GM21526 (cell line): ENCODE measurements at regions not wholly inside any gene's neighbourhood (a gene's known extent, or its start where the extent isn't known, plus 50 kb on each side); places are given as distances from the start of the nearest gene placed in this dataset.

ENCODE experiments used
- ATAC-seq: cut with Tn5 transposase; IDR thresholded peaks from one replicate; pipeline ENCODE4 v1.9.1; 2021; ENCODE audit warnings: moderate library complexity; ENCODE audit not compliant: unreplicated experiment, low FRiP score

GRCh38 chr2:103734911-103735310 lies 973.1 kb downstream of the TMEM182 start:
- ATAC-seq, result no peak

DNA sequence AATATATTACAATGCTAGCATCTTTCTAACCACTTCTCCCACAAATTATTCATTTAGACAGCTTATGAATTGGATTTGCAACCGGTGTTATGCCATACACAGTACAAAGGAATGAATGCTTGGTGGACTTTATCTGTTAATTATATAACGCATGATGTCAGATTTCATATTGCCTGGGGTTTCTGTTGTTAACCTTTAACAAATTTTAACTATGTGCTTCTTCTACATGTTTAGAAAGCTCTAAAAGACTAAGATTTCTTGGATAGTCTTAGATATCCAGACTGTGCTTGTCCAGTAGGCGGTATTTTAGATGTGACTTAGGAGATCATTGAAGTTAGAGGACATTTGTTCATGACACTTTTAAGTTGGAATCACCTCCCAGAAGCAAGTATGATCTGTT lies 976.3 kb downstream of the TMEM182 start:
- ATAC-seq, result no peak

GRCh38 chr2:103738606-103739005 lies 976.8 kb downstream of the TMEM182 start:
- ATAC-seq, result no peak

DNA sequence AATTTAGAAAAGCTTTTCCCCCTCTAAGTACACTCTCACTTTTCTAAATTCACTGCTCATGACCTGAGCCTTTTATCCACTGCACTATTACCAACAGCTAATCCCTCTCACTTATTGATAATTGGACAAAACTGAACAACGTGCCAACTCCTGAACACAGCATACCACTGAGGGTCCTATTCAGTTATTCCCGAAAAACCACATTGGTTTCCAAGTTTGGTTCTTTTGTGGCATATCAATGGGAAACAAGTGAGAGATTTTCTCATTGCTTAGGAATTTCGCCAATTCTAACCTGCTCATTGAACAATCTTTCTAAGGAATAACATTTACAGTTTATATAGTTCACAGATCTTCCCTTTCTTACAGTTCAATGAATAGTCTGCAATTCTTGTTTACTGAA lies 977.4 kb downstream of the TMEM182 start:
- ATAC-seq, result no peak

DNA sequence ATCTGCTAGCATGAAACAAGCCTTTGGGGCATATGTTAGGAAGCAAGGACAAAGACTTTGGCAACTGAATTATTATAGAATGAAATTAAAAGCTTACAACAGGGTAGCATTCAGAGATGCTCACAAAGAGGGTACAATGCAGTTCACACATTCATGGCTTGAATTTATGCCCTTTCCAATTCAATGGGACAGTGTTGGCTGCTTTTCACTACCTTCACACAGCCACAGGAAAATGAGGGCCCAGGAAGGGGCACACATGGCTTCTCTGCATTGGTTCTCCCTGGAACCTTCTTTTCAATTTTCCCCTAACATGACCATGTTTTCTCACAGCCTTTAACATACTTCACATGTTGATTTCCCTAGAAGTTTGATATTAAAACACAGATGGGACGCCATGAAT lies 978.1 kb downstream of the TMEM182 start:
- no peak for ATAC-seq

DNA sequence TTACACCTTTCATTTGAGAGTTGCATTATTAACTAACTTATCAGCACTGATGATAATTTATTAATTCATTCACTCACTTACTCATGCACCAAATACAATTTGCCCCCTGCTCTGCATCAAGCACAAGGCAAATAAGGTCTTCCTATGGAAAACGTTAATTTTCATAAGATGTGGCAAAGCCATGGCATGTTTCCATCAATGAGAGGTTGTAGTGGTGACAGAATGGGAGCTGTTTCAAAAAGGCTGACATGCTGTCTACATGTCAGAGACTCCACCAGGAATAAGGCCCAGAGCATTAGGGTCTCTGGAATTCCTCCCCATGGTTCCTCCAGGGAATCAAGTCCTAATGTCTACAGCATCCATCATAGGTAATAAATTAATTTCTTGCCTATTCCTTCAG lies 978.8 kb downstream of the TMEM182 start:
- no peak for ATAC-seq

- no peak for ATAC-seq
These were observed 981.4 kb downstream of the TMEM182 start for GRCh38 chr2:103743195-103743594.

DNA sequence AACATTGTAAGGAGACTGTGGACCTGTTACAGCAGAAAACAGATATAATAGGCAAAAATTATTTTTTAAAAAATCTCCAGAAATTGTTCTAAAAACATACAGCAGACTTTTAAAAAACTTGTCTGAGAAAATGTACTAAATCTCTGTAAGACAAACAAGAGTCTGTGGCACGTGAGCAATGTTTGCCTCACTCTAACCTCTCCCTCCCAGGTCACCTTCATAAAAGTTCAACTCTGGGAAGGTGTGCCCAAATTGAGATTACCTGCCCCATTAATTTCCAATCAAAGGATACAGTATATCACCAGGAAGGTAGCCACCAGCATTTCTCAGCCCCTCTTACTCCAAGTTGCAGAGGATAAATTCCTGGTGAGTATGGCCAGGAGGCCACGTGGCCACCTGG lies 992.7 kb downstream of the TMEM182 start:
- ATAC-seq, result no peak

- ATAC-seq, result no peak
These were observed 1012.1 kb downstream of the TMEM182 start for GRCh38 chr2:103773884-103774283.

DNA sequence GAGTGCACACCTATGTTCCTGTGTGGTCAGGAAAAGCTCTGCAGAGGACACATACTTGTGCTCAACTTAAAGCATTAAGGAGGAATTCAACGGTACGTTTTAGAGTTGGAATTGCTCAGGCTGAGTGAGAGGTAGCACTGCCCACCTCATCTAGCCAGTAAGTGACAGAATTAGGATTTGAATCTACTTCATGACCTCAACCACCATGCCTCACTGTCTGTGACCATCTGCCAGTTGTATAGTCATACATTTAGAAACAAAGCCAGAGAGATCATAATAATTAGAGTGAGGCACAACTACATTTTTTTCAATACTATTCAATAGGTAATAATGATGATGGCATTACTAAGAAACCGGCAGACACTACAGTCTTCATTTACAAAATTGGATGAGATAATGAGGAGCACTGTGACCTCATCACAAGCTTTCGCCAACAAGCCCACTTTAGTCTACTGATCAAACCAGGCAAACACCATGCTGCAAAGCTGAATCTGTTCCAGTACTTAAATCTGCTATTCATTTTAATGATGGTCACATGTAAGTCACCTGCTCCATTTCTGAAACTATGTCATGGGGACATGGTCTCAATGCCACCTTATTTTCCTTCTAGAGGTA lies 1018.4 kb downstream of the TMEM182 start:
- no peak for ATAC-seq

GRCh38 chr2:103781313-103781712 lies 1019.5 kb downstream of the TMEM182 start:
- no peak for ATAC-seq

DNA sequence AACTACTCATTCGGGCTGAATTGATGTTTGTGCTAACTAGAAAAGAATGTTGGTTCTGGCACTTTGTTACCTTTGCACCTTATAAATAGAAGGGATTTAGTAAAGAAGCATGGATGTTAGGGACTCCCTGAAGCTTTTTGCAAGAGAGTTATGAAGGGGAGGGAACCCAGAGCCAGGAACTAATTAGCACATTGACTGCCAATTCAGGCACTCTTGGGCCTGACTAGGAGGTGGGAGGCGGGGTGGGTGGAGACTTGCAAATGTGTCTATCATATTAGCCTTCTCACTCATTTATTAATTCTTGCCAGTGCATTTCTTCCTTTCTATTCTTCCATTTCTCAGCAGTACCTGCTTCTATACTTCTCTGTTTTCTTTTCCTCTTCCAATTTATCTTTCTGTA lies 1022.4 kb downstream of the TMEM182 start:
- no peak for ATAC-seq

DNA sequence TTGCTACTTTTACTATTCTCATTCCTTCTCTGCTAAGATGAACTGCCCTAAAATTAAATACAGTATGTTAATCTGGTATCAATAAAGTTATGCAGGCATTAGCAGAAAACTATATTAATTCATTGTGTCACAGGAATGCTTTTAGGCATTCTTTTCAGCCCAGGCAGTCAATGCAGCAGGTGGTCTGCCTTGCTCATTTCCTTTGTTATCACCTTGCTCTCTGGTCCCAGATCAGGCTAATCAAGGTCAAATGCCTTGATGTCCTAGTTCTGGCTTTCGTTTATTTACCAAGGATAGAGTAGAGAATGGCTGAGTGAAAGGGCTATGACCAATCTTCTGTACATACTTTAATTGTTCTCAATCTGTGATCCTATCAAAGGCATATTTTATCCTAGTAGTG lies 1023.6 kb downstream of the TMEM182 start:
- no peak for ATAC-seq

GRCh38 chr2:103785956-103786355 lies 1024.1 kb downstream of the TMEM182 start:
- no peak for ATAC-seq

GRCh38 chr2:103788389-103788788 lies 1026.6 kb downstream of the TMEM182 start:
- ATAC-seq, result no peak

DNA sequence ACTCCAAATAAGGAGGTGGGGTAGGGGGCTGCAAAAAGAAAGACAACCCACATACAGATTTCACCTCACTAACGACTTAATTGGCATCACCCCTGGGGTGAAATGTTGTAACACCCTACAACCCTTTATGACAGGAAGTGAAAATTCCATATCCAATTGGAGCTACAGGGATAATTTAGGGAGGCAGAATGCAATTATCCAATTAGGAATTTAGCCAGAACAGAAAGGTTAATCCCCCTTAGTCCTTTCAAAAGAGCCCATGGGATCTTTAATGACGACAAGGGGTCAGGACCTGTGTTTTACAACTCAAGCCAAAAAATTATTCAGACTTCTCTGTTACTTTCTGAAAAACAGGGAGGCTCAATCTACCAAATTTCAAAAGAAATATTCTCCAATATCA lies 1027.1 kb downstream of the TMEM182 start:
- ATAC-seq, result no peak

- no peak for ATAC-seq
These were observed 1027.7 kb downstream of the TMEM182 start for GRCh38 chr2:103789381-103790095.

DNA sequence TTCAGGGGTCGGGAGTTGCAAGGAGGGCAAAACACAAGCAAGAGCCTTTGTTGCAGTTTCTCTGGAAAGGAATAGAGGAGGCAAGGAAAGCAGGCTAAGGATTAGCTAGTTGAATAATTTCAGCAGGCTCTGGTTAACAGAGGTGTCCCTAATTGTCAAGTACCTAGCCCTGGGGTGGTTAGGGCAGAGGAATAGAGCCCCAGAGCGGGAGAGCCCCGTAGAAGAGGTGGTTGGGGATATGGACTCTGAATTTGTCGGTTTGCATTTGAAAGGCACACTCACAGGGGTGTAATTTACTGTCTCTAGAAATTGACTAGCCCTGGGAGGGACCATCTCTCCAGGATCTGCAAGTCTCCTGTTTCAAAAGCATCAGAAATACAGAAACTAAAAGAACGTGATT lies 1030.2 kb downstream of the TMEM182 start:
- ATAC-seq, result no peak

GRCh38 chr2:103798291-103798690 lies 1036.5 kb downstream of the TMEM182 start:
- ATAC-seq, result no peak

DNA sequence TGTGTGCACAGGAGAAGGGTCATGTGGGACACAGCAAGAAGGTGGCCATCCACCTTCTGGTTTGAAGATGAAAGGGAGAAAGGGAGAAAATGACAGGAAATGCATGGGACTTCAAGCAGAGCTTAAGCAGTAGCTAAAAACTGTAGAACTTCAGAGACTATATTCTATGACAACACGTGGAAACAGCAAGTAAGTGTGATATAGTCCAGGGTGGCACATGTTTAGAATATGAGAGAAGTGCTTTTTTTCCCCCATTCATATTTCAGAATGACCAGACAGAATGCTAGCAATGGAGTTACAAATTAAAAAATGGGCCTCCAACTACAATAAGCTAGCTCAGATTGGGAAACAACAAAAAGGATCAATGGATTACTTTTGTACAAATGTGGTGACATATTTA lies 1042.2 kb downstream of the TMEM182 start:
- ATAC-seq, result no peak

DNA sequence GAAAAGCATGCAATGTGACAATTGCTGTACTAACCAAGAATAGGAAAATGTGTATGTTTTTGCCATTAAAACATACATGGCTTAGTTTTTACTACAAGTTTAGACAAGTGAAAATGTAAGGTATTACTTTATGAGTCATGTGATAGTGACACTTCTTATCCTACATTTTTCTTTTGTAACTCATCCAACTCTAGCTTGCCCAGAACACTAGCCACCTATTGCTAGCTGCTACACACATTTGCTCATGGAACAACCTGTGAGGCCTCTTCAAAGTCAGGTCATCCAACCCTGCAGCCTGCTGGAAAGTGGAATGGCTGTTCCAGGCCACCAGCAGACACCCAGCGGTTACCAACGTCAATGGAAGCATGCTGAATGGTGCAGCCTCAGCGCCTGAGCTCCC lies 1043.9 kb downstream of the TMEM182 start:
- no peak for ATAC-seq

DNA sequence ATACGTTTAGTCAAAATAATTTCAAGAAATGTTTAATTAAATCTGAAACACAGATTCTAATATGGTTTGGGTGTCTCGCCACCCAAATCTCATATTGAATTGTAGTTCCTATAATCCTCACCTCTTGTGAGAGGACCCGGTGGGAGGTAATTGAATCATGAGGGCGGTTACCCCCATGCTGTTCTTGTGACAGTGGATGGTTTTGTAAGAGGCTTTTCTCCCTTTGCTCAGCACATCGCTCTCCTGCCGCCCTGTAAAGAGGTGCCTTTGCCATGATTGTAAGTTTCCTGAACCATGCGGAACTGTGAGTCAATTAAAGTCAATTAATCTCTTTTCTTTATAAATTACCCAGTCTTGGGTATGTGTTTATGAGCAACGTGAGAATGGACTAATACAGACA lies 1045.1 kb upstream of the POU3F3 start:
- ATAC-seq, result no peak
